Neuron (in vitro differentiated cells): ENCODE measurements at regions not wholly inside any gene's neighbourhood (a gene's known extent, or its start where the extent isn't known, plus 50 kb on each side); places are given as distances from the start of the nearest gene placed in this dataset.
"Not testable (repeated sequence)": the region's sequence is repeated elsewhere in the genome, so short reads cannot be mapped to it uniquely, and the experiment has no call there.

Source experiments
- H2AFZ ChIP-seq: one replicate; pipeline ENCODE4 v1.6.1; 2013; ENCODE audit warnings: low read depth, mild to moderate bottlenecking, inconsistent platforms, low read length, moderate library complexity
- H3K27me3 ChIP-seq: one replicate; pipeline ENCODE4 v1.6.1; 2013; ENCODE audit warnings: low read length; ENCODE audit not compliant: insufficient read depth
- H3K36me3 ChIP-seq: one replicate; pipeline ENCODE4 v1.6.1; 2013; ENCODE audit warnings: low read length; ENCODE audit not compliant: insufficient read depth
- H3K4me1 ChIP-seq: one replicate; pipeline ENCODE4 v1.6.1; 2013; ENCODE audit warnings: low read length; ENCODE audit not compliant: insufficient read depth
- H3K4me3 ChIP-seq: 2 replicates; pipeline ENCODE4 v1.5.1; 2013; ENCODE audit warnings: mild to moderate bottlenecking, low read length, moderate library complexity
- H3K9me3 ChIP-seq: one replicate; pipeline ENCODE4 v1.6.1; 2013; ENCODE audit warnings: low read length

GRCh38 chr3:73255609-73256029 lies 194.2 kb downstream of the EBLN2 start:
- Histone ChIP-seq H3K9me3 (no peaks in the 10 kb centered on the region), H3K4me1 (no peaks in the 10 kb centered on the region), H3K36me3 (no peaks in the 10 kb centered on the region), H3K4me3 (no peak overlapping the region), H3K27me3 (no peaks in the 10 kb centered on the region), H2AFZ (no peak overlapping the region)

GRCh38 chr3:73257186-73257585 lies 195.7 kb downstream of the EBLN2 start:
- Histone ChIP-seq H2AFZ (no peak overlapping the region), H3K36me3 (no peaks in the 10 kb centered on the region), H3K9me3 (no peaks in the 10 kb centered on the region), H3K27me3 (no peaks in the 10 kb centered on the region), H3K4me1 (no peaks in the 10 kb centered on the region), H3K4me3 (no peak overlapping the region)

- Histone ChIP-seq H3K4me3 (no peak overlapping the region), H3K36me3 (no peaks in the 10 kb centered on the region), H2AFZ (no peak overlapping the region), H3K9me3 (no peaks in the 10 kb centered on the region), H3K4me1 (no peaks in the 10 kb centered on the region), H3K27me3 (no peaks in the 10 kb centered on the region)
These were observed 196.6 kb downstream of the EBLN2 start for GRCh38 chr3:73258057-73258456.

GRCh38 chr3:73259291-73259690 lies 197.8 kb downstream of the EBLN2 start:
- H3K9me3 ChIP-seq, result no peaks in the 10 kb centered on the region
- H3K36me3 ChIP-seq, result no peaks in the 10 kb centered on the region
- H3K4me3 ChIP-seq, result no peak overlapping the region
- no peak overlapping the region for H2AFZ ChIP-seq
- H3K27me3 ChIP-seq, result no peaks in the 10 kb centered on the region
- H3K4me1 ChIP-seq, result no peaks in the 10 kb centered on the region

- no peaks in the 10 kb centered on the region for H3K36me3 ChIP-seq
- no peaks in the 10 kb centered on the region for H3K4me1 ChIP-seq
- no peaks in the 10 kb centered on the region for H3K27me3 ChIP-seq
- no peak overlapping the region for H2AFZ ChIP-seq
- H3K4me3 ChIP-seq, result no peak overlapping the region
- H3K9me3 ChIP-seq, result no peaks in the 10 kb centered on the region
These were observed 198.4 kb downstream of the EBLN2 start for GRCh38 chr3:73259856-73260255.

GRCh38 chr3:73266558-73266957 lies 205.1 kb downstream of the EBLN2 start:
- not testable (repeated sequence) for H2AFZ ChIP-seq, H3K4me3 ChIP-seq, H3K4me1 ChIP-seq, H3K9me3 ChIP-seq, H3K27me3 ChIP-seq, H3K36me3 ChIP-seq

GRCh38 chr3:73269126-73269525 lies 207.7 kb downstream of the EBLN2 start:
- not testable (repeated sequence) for H3K9me3 ChIP-seq, H3K36me3 ChIP-seq, H2AFZ ChIP-seq, H3K27me3 ChIP-seq, H3K4me3 ChIP-seq, H3K4me1 ChIP-seq

GRCh38 chr3:73270839-73271483 lies 209.5 kb downstream of the EBLN2 start:
- H3K27me3 ChIP-seq, result no peaks in the 10 kb centered on the region
- no peaks in the 10 kb centered on the region for H3K36me3 ChIP-seq

GRCh38 chr3:73273341-73273740 lies 211.9 kb downstream of the EBLN2 start:
- H3K4me3 ChIP-seq, result no peak overlapping the region
- no peak overlapping the region for H2AFZ ChIP-seq
- H3K27me3 ChIP-seq, result no peaks in the 10 kb centered on the region
- no peaks in the 10 kb centered on the region for H3K36me3 ChIP-seq
- no peaks in the 10 kb centered on the region for H3K9me3 ChIP-seq
- H3K4me1 ChIP-seq, result no peaks in the 10 kb centered on the region

More at GRCh38 chr3:73270839-73271483, 209.5 kb downstream of the EBLN2 start:
- Histone ChIP-seq H3K9me3 (no peaks in the 10 kb centered on the region), H3K4me1 (no peaks in the 10 kb centered on the region), H3K4me3 (no peak overlapping the region), H2AFZ (no peak overlapping the region)

- no peak overlapping the region for H3K4me3 ChIP-seq
- no peaks in the 10 kb centered on the region for H3K4me1 ChIP-seq
- H3K9me3 ChIP-seq, result no peaks in the 10 kb centered on the region
- no peak overlapping the region for H2AFZ ChIP-seq
- peaks cover 5% of the 10 kb centered on the region for H3K27me3 ChIP-seq
- H3K36me3 ChIP-seq, result no peaks in the 10 kb centered on the region
These were observed 219.3 kb downstream of the EBLN2 start for GRCh38 chr3:73280746-73281145.

GRCh38 chr3:73284472-73284871 lies 223.0 kb downstream of the EBLN2 start:
- H2AFZ ChIP-seq, result no peak overlapping the region
- no peak overlapping the region for H3K4me3 ChIP-seq
- H3K9me3 ChIP-seq, result no peaks in the 10 kb centered on the region
- no peaks in the 10 kb centered on the region for H3K36me3 ChIP-seq
- H3K27me3 ChIP-seq, result peaks cover 5% of the 10 kb centered on the region
- no peaks in the 10 kb centered on the region for H3K4me1 ChIP-seq

GRCh38 chr3:73291541-73291940 lies 230.1 kb downstream of the EBLN2 start:
- H3K9me3 ChIP-seq, result no peaks in the 10 kb centered on the region
- no peak overlapping the region for H2AFZ ChIP-seq
- H3K4me3 ChIP-seq, result no peak overlapping the region
- no peaks in the 10 kb centered on the region for H3K4me1 ChIP-seq
- no peaks in the 10 kb centered on the region for H3K36me3 ChIP-seq
- no peaks in the 10 kb centered on the region for H3K27me3 ChIP-seq

GRCh38 chr3:73292220-73292619 lies 230.8 kb downstream of the EBLN2 start:
- H2AFZ ChIP-seq, result no peak overlapping the region
- H3K4me3 ChIP-seq, result no peak overlapping the region
- H3K27me3 ChIP-seq, result no peaks in the 10 kb centered on the region
- no peaks in the 10 kb centered on the region for H3K36me3 ChIP-seq
- no peaks in the 10 kb centered on the region for H3K4me1 ChIP-seq
- no peaks in the 10 kb centered on the region for H3K9me3 ChIP-seq

GRCh38 chr3:73294537-73294936 lies 233.1 kb downstream of the EBLN2 start:
- Histone ChIP-seq H3K4me3 (no peak overlapping the region), H3K4me1 (no peaks in the 10 kb centered on the region), H3K27me3 (no peaks in the 10 kb centered on the region), H3K9me3 (no peaks in the 10 kb centered on the region), H3K36me3 (no peaks in the 10 kb centered on the region), H2AFZ (no peak overlapping the region)
